Glutamatergic neuron (in vitro differentiated cells): ENCODE measurements at regions not wholly inside any gene's neighbourhood (a gene's known extent, or its start where the extent isn't known, plus 50 kb on each side); places are given as distances from the start of the nearest gene placed in this dataset.

ENCODE experiments used
- DNase-seq: peaks from one replicate; pipeline ENCODE4 v3.0.0; 2022
- H3K27ac Mint-ChIP-seq: one replicate; pipeline ENCODE4 v1.8.0; 2020; ENCODE audit warnings: mild to moderate bottlenecking, mixed read lengths, inconsistent platforms; ENCODE audit not compliant: unreplicated experiment
- H3K27me3 Mint-ChIP-seq: one replicate; pipeline ENCODE4 v1.8.0; 2020; ENCODE audit warnings: mild to moderate bottlenecking, moderate library complexity, mixed read lengths, inconsistent platforms; ENCODE audit not compliant: unreplicated experiment
- H3K36me3 Mint-ChIP-seq: one replicate; pipeline ENCODE4 v1.8.0; 2020; ENCODE audit warnings: mild to moderate bottlenecking, mixed read lengths, inconsistent platforms; ENCODE audit not compliant: unreplicated experiment
- H3K4me1 Mint-ChIP-seq: one replicate; pipeline ENCODE4 v1.8.0; 2020; ENCODE audit warnings: mild to moderate bottlenecking, low read depth, mixed read lengths, inconsistent platforms; ENCODE audit not compliant: unreplicated experiment
- H3K4me3 Mint-ChIP-seq: one replicate; pipeline ENCODE4 v1.8.0; 2020; ENCODE audit warnings: mild to moderate bottlenecking, mixed read lengths, inconsistent platforms; ENCODE audit not compliant: unreplicated experiment
- H3K9me3 Mint-ChIP-seq: one replicate; pipeline ENCODE4 v1.8.0; 2020; ENCODE audit warnings: mild to moderate bottlenecking, moderate library complexity, mixed read lengths, inconsistent platforms; ENCODE audit not compliant: unreplicated experiment
- CTCF ChIP-seq: fragments of 200-600 bp; sonication (generic); IDR thresholded peaks from one replicate; pipeline ENCODE4 v1.5.0; 2021; ENCODE audit not compliant: partially characterized antibody, unreplicated experiment

- Mint-ChIP-seq H3K36me3 (peaks cover 6% of the 10 kb centered on the region), H3K9me3 (peaks cover 12% of the 10 kb centered on the region), H3K4me1 (peaks cover 59% of the 10 kb centered on the region), H3K27ac (no peak overlapping the region), H3K27me3 (peaks cover 5% of the 10 kb centered on the region), H3K4me3 (peak overlapping the region; percentile 3)
- TF ChIP-seq CTCF: no peak
- no peak for DNase-seq
Observed at GRCh38 chr4:112905728-112906127, 143.7 kb upstream of the ANK2 start.

GRCh38 chr4:112908511-112908910, 140.9 kb upstream of the ANK2 start:
- H3K36me3 Mint-ChIP-seq: peaks cover 6% of the 10 kb centered on the region
- peaks cover 8% of the 10 kb centered on the region for H3K9me3 Mint-ChIP-seq
- no peak for TF ChIP-seq CTCF
- H3K27ac Mint-ChIP-seq: no peak overlapping the region
- H3K4me3 Mint-ChIP-seq: no peak overlapping the region
- DNase-seq: no peak
- peaks cover 2% of the 10 kb centered on the region for H3K27me3 Mint-ChIP-seq
- peaks cover 34% of the 10 kb centered on the region for H3K4me1 Mint-ChIP-seq

- peak overlapping the region; percentile 70 for H3K27ac Mint-ChIP-seq
- peaks cover 6% of the 10 kb centered on the region for H3K36me3 Mint-ChIP-seq
- H3K9me3 Mint-ChIP-seq: peaks cover 8% of the 10 kb centered on the region
- no peak for DNase-seq
- TF ChIP-seq CTCF: no peak
- peaks cover 2% of the 10 kb centered on the region for H3K27me3 Mint-ChIP-seq
- H3K4me3 Mint-ChIP-seq: no peak overlapping the region
- peaks cover 29% of the 10 kb centered on the region for H3K4me1 Mint-ChIP-seq
Observed at GRCh38 chr4:112910109-112910736, 139.2 kb upstream of the ANK2 start.

GRCh38 chr4:112916868-112917267, 132.6 kb upstream of the ANK2 start:
- Mint-ChIP-seq H3K36me3 (no peaks in the 10 kb centered on the region), H3K4me3 (no peak overlapping the region), H3K27ac (no peak overlapping the region), H3K4me1 (peaks cover 10% of the 10 kb centered on the region), H3K27me3 (no peaks in the 10 kb centered on the region), H3K9me3 (no peaks in the 10 kb centered on the region)
- DNase-seq: no peak
- no peak for TF ChIP-seq CTCF

GRCh38 chr4:112923516-112923915, 125.9 kb upstream of the ANK2 start:
- Mint-ChIP-seq H3K27me3 (peaks cover 2% of the 10 kb centered on the region), H3K9me3 (no peaks in the 10 kb centered on the region), H3K4me3 (no peak overlapping the region), H3K27ac (no peak overlapping the region), H3K4me1 (peaks cover 29% of the 10 kb centered on the region), H3K36me3 (peaks cover 4% of the 10 kb centered on the region)
- TF ChIP-seq CTCF: no peak
- DNase-seq: no peak
